ENCODE measurements at regions not wholly inside any gene's neighbourhood (a gene's known extent, or its start where the extent isn't known, plus 50 kb on each side); places are given as distances from the start of the nearest gene placed in this dataset.
"Not testable (repeated sequence)": the region's sequence is repeated elsewhere in the genome, so short reads cannot be mapped to it uniquely, and the experiment has no call there.

GRCh38 chr1:234769986-234770795 is 160.2 kb upstream of the IRF2BP2 start:
- no peak for DNase-seq

GRCh38 chr1:234769284-234769985 is 159.5 kb upstream of the IRF2BP2 start:
- no peak for DNase-seq

GRCh38 chr1:234768569-234769283 is 158.7 kb upstream of the IRF2BP2 start:
- peak; percentile 54 for DNase-seq

DNA sequence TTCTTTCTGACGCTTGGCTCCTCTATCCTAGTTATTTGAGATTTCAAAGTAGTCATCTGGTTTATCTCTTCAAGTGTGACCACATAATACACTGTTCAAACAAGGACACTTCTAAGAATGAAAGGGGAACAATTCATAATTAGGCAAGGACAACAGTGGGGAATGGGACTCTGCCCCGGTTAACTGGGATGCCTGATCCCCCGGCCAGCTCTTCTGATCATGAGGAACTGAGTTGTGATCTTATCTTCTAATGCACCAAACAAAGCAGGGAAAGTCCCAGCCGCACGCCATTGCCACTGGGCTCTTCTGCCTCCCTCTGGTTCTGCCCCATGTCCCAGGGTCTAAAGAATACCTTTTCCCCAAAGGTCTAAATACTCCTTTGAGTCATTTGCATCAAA is 158.2 kb upstream of the IRF2BP2 start:
- no peak for DNase-seq

GRCh38 chr1:234765672-234766071 is 155.7 kb upstream of the IRF2BP2 start:
- no peak for DNase-seq

DNA sequence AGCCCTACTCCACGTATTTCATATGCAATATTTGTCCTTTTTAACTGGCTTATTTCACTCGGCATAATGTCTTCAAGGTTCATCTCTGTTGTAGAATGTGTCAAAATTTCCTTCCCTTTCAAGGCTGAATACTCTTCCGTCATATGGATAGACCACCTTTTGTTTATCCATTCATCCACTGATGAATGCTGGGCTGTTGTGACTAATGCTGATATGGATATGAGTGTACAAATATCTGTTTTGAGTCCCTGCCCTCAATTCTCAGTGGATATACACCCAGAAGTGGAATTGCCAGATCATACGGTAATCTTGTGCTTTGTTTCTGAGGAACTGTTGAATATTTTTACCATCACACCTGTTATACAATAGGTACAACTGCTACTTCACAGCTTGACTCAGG is 155.2 kb upstream of the IRF2BP2 start:
- no peak for DNase-seq

- DNase-seq = no peak
These were observed 153.9 kb upstream of the IRF2BP2 start for GRCh38 chr1:234763910-234764309.

- DNase-seq = no peak
These were observed 153.4 kb upstream of the IRF2BP2 start for GRCh38 chr1:234763367-234763766.

DNA sequence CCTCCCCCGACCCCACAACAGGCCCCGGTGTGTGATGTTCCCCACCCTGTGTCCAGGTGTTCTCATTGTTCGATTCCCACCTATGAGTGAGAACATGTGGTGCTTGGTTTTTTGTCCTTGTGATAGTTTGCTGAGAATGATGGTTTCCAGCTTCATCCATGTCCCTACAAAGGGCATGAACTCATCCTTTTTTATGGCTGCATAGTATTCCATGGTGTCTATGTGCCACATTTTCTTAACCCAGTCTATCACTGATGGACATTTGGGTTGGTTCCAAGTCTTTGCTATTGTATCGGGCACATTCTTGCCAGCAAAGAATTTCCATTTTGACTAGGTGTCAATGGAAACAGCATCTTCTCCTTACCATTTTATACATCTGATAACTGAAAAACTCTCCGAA is 152.1 kb upstream of the IRF2BP2 start:
- DNase-seq = not testable (repeated sequence)

- DNase-seq = no peak
These were observed 150.3 kb upstream of the IRF2BP2 start for GRCh38 chr1:234760303-234760723.

GRCh38 chr1:234759888-234760287 is 149.9 kb upstream of the IRF2BP2 start:
- DNase-seq = no peak

- peak; percentile 40 for DNase-seq
These were observed 148.9 kb upstream of the IRF2BP2 start for GRCh38 chr1:234758851-234759250.

GRCh38 chr1:234756857-234757256 is 146.9 kb upstream of the IRF2BP2 start:
- DNase-seq = no peak

- DNase-seq = no peak
These were observed 146.2 kb upstream of the IRF2BP2 start for GRCh38 chr1:234756066-234756774.

DNA sequence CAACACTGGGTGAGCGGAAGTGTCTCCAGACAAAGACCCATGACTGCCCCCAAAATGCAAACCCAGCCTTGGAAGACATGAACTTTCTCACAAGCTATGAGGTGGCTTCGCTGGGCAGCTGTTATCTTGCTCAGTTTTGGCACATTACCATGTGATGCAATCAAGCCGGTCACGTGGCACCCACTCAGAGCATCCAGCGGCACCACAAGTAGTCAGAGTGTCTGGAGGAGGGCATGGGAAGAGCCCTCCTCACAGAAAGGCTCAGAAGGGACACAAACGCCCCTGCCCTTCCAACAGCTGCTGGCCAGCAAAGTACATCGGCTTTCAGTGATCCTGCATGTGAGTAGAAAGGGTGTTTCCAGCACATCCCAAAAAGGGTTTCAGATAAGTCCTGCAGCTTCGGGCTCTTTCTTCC is 145.5 kb upstream of the IRF2BP2 start:
- DNase-seq = no peak

- no peak for DNase-seq
These were observed 144.0 kb upstream of the IRF2BP2 start for GRCh38 chr1:234753979-234754378.

GRCh38 chr1:234752927-234753326 is 142.9 kb upstream of the IRF2BP2 start:
- DNase-seq = no peak

GRCh38 chr1:234751678-234752077 is 141.7 kb upstream of the IRF2BP2 start:
- DNase-seq = no peak

DNA sequence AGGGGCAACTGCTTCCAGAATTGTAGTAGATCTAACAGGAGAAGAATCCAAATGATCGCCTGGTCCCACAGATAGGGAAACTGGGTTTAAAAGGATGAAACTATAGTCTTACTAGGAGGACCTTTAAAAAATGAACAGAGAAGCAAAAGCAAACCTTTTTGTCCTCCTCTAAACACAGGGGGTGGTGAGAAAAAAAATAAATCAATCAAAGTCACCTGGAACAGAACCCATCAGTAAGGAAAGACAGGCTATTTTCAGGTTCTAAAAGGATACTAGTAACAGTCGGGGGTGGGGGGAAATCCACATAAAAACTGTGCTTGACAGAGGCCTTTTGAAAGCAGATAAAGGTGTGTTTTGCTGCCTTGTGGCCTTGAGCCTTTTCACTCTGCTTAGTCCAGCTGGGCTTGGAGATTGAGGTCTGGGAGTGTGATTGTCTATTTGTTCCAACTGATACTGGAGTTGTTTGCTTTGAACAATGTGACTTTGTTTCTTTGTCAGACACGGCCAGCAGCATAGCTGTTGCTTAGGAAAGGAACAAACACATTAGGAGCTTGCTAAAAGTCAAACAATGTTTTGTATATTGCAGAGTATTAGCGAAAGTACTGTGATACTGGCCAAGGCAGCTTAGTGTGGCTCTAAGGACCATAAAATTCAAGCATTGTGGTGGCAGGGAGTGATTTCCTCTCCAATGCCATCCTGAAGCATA is 141.1 kb upstream of the IRF2BP2 start:
- DNase-seq = no peak

- no peak for DNase-seq
These were observed 138.7 kb upstream of the IRF2BP2 start for GRCh38 chr1:234748713-234749112.

GRCh38 chr1:234748066-234748465 is 138.1 kb upstream of the IRF2BP2 start:
- no peak for DNase-seq

- no peak for DNase-seq
These were observed 136.8 kb upstream of the IRF2BP2 start for GRCh38 chr1:234746798-234747196.
